ENCODE measurements at regions not wholly inside any gene's neighbourhood (a gene's known extent, or its start where the extent isn't known, plus 50 kb on each side); places are given as distances from the start of the nearest gene placed in this dataset.

DNA sequence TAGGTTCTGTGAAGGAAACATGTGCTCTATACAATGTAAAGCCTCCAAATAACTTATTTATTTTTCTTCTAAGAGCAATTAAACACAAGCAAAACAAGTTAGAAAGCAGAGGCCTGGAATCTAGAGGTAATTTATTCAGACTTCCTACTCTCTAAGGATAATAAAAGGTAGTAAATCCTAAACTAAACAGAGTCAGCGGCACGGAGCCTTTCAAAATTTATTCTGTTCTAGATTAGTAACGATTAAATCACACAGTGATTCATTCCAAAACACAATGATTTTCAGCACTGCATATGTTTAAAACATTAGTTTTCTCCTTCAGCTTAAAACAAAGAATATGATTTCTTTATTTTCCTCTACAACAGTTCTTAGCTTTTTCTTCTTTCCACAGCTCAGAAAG lies 160.9 kb downstream of the FBXO15 start:
- intact Hi-C loops (cut with DNase I; ENCODE audit: low total_unique reads) = no loop called here
- TF ChIP-seq, protein P1, sequence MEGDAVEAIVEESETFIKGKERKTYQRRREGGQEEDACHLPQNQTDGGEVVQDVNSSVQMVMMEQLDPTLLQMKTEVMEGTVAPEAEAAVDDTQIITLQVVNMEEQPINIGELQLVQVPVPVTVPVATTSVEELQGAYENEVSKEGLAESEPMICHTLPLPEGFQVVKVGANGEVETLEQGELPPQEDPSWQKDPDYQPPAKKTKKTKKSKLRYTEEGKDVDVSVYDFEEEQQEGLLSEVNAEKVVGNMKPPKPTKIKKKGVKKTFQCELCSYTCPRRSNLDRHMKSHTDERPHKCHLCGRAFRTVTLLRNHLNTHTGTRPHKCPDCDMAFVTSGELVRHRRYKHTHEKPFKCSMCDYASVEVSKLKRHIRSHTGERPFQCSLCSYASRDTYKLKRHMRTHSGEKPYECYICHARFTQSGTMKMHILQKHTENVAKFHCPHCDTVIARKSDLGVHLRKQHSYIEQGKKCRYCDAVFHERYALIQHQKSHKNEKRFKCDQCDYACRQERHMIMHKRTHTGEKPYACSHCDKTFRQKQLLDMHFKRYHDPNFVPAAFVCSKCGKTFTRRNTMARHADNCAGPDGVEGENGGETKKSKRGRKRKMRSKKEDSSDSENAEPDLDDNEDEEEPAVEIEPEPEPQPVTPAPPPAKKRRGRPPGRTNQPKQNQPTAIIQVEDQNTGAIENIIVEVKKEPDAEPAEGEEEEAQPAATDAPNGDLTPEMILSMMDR (IDR thresholded peaks at IDR 0.05) = no peak
- no peak for TF ChIP-seq POLR2A (IDR thresholded peaks at IDR 0.05)
- DNase-seq (ENCODE audit: low spot score in 2 of 2) = no peak
- WGBS, 2 donors = 29 to 42% methylated on average over 3 of the region's 3 CpGs
- no peak overlapping the region for H3K4me3 ChIP-seq (ENCODE audit: low read depth, poor library complexity, severe bottlenecking)

DNA sequence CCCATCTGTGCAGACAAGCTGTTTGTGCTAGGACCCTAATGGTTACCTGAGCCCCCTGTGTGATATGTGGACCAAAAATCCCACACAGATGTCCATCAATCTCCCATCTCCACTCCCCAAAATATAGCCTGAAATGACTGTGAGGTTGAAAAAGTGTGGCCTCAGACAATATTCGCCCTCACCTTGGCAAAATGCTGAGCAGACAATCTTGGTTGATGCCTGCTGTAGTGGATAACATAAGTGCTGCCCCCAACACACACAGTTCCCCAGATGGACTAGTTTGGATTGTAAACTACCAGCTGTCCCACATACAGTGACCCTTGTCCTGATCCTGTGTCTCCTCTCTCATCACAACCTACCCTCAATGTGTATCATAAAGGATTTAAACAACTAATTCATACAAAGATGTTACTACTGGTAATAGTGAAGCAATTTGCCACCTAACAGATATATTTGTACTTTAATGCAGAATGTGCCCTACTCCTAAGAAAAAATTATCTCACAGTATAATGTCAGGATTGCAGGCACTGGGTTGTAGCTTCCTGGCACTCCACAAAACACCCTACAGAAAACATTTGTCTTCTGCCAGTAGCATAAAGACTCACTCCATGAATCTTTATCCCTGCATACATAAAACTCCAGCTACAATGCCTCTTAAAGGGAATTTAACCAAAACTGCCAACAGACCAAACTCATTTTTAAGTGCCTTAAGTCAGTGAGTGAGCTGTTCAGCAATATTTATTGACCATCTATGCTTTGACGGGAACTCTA lies 161.6 kb downstream of the FBXO15 start:
- 62 to 78% methylated on average over 2 of the region's 2 CpGs for whole genome bisulfite sequencing, 2 donors
- TF ChIP-seq, protein P1 (IDR thresholded peaks at IDR 0.05) = no peak
- TF ChIP-seq POLR2A (IDR thresholded peaks at IDR 0.05) = no peak
- H3K4me3 ChIP-seq (ENCODE audit: low read depth, poor library complexity, severe bottlenecking) = no peak overlapping the region
- intact Hi-C loops (cut with DNase I; ENCODE audit: low total_unique reads) = no loop called here
- no peak for DNase-seq (ENCODE audit: low spot score in 2 of 2)

DNA sequence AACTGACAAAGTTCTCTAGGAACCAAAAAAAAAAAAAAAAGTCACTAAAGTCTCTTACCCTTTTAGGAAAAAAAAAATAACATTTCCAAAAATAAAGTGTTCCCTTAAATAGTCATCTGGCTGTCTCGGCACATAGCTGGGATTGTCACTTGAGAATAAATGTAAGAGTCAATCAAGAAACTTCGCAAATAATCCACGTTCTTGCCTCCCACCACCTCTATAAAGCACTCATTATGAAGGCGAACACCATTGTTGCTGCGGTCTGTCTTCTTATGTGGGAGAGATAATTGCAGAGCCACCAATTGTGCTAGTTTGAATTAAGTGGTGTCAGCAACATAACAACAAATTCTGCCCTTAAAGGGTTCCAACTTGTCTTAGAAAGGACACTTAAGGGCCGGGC lies 163.7 kb downstream of the FBXO15 start:
- H3K4me3 ChIP-seq (ENCODE audit: low read depth, poor library complexity, severe bottlenecking) = no peak overlapping the region
- TF ChIP-seq, protein P1 (IDR thresholded peaks at IDR 0.05) = no peak
- no peak for TF ChIP-seq POLR2A (IDR thresholded peaks at IDR 0.05)
- WGBS, 2 donors = 91 to 94% methylated on average over 6 of the region's 6 CpGs
- intact Hi-C loops (cut with DNase I; ENCODE audit: low total_unique reads) = no loop called here
- DNase-seq (ENCODE audit: low spot score in 2 of 2) = no peak

DNA sequence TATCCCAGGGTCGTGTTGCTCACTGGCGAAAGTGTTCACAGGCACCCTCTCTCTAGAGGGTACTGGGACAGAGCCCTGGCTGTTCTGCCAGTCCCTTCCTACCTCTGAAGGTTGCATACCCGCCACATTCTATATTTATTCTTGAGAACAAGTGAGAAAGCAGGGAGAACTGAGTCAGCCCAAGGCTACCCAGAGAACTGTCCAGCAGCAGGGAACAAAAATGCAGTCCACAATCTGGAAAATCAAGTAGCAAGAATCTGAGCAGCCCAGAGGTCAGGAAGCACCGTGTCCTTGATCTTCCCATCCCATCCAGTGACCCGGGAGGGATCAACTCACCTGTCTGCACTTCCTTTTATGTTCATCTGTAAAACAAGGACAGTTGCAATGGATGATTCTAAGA lies 164.1 kb downstream of the FBXO15 start:
- intact Hi-C loops (cut with DNase I; ENCODE audit: low total_unique reads) = no loop called here
- no peak for DNase-seq (ENCODE audit: low spot score in 2 of 2)
- 84 to 90% methylated on average over 4 to 5 of the region's 5 CpGs for WGBS, 2 donors

DNA sequence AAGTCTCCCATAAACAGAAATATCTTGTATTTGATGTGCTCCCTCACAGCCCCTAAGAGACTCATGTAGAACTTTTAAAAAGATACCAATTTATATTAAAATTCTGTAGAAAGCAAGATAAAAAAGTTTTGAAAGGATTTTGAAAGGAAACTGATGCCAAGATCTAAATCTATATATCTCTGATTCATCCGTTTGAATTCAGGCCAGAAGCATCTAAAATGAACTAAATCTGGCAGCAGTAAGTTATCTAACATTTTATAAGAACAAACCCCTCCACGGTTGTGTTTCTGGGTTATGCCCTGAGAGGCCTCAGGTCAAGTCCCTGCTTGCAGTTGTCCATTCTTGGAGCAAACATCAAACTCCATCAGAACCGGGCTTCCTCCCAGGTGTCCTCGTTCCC lies 165.8 kb downstream of the FBXO15 start:
- no peak for TF ChIP-seq POLR2A (IDR thresholded peaks at IDR 0.05)
- TF ChIP-seq, protein P1 (IDR thresholded peaks at IDR 0.05) = no peak
- 30 to 36% methylated on average over 4 of the region's 4 CpGs for WGBS, 2 donors
- DNase-seq (ENCODE audit: low spot score in 2 of 2) = no peak
- intact Hi-C loops (cut with DNase I; ENCODE audit: low total_unique reads) = no loop called here
- H3K4me3 ChIP-seq (ENCODE audit: low read depth, poor library complexity, severe bottlenecking) = no peak overlapping the region

More for the DNA sequence above, 164.1 kb downstream of the FBXO15 start:
- no peak for TF ChIP-seq POLR2A (IDR thresholded peaks at IDR 0.05)
- TF ChIP-seq, protein P1 (IDR thresholded peaks at IDR 0.05) = no peak
- H3K4me3 ChIP-seq (ENCODE audit: low read depth, poor library complexity, severe bottlenecking) = no peak overlapping the region
